ENCODE measurements at regions not wholly inside any gene's neighbourhood (a gene's known extent, or its start where the extent isn't known, plus 50 kb on each side); places are given as distances from the start of the nearest gene placed in this dataset.
A peak's percentile ranks its signal among the peaks of the same experiment; 100 is the strongest.
"Not testable (repeated sequence)": the region's sequence is repeated elsewhere in the genome, so short reads cannot be mapped to it uniquely, and the experiment has no call there.

GRCh38 chr6:15763364-15763763, 100.5 kb upstream of the DTNBP1 start:
- no peak for DNase-seq (ENCODE audit: low read depth, low spot score)
- in situ Hi-C loops (cut with HindIII; ENCODE audit: low pct_unique_long_range_greater_than_20kb, low sequenced_read_pairs) = no loop called here

GRCh38 chr6:15761045-15761502, 98.2 kb upstream of the DTNBP1 start:
- in situ Hi-C loops (cut with HindIII; ENCODE audit: low pct_unique_long_range_greater_than_20kb, low sequenced_read_pairs) = no loop called here
- DNase-seq (ENCODE audit: low read depth, low spot score) = no peak

GRCh38 chr6:15758631-15759215, 95.9 kb upstream of the DTNBP1 start:
- in situ Hi-C loops (cut with HindIII; ENCODE audit: low pct_unique_long_range_greater_than_20kb, low sequenced_read_pairs) = no loop called here
- no peak for DNase-seq (ENCODE audit: low read depth, low spot score)

- DNase-seq (ENCODE audit: low read depth, low spot score) = no peak
- in situ Hi-C loops (cut with HindIII; ENCODE audit: low pct_unique_long_range_greater_than_20kb, low sequenced_read_pairs) = no loop called here
These were observed 92.7 kb upstream of the DTNBP1 start for GRCh38 chr6:15755526-15755925.

DNA sequence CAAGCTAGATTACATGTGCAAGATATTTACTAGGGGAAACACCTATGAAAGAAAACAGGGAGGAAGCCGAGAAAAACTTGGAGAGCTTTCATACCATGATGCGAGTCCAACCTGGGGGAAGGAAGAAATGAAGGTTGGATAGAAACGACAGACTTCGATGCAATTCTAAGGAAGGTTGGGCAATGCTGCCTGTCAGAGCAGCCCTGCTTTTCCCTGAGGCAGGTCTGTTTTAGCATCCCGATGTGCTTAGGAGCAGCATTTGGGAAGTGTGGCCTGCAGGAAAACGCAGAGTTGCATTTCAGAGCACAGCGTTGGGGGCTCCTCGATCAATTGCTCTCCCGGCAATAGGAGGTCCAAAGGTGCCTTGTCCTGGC, 91.9 kb upstream of the DTNBP1 start:
- in situ Hi-C loops (cut with HindIII; ENCODE audit: low pct_unique_long_range_greater_than_20kb, low sequenced_read_pairs) = no loop called here
- DNase-seq (ENCODE audit: low read depth, low spot score) = no peak

DNA sequence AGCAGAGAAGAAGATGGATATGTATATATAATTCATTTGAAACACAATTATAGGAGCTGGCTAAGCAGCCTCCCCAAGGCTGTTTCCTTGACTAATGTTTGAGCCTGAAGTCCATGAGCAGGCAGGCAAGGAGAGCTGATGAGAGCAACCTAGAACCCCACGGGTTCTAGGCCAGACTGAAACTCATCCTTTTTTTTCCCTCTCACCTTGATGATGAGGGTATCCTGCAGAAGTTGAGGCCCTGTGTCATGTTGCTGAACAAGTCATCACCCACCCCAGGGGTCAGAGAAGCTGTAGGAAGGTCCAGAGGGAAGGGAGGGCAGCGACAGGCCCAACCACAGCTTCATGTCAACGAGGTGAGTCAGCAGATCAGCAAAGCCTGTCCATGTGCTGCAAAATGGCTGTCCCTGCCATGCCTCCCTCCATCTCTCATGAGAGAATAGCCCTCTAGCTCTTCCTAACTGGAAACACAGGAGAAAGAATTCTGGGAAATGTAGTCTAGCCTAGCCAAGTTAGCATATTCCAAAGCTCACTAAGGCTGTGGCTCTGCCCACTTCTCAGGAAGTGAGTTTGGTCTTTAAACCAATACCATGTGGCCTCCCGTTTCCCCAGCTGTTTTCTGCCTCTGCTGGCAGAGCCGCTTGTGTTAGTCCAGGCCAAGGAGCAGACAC, 91.3 kb upstream of the DTNBP1 start:
- DNase-seq (ENCODE audit: low read depth, low spot score) = peak; percentile 57
- in situ Hi-C loops (cut with HindIII; ENCODE audit: low pct_unique_long_range_greater_than_20kb, low sequenced_read_pairs) = no loop called here

DNA sequence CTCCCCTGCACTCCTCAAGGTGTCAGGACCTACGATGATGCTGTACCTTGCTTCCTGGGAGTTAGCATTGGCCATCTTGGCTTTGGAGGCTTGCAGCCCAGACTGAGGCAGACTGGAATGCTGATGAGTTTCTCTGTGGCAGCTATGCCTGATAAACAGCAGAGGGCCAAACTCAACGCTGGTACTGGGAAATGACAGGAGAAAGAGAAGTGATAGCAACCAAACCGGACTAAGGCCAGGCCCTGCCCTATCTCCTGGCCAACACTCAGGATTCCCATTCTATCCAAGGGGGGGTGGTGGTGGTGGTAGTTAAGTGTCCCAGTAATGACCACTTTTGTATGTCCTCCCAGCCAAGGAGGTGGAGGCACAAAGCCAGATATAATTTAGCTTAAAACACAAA, 90.0 kb upstream of the DTNBP1 start:
- DNase-seq (ENCODE audit: low read depth, low spot score) = peak; percentile 84
- in situ Hi-C loops (cut with HindIII; ENCODE audit: low pct_unique_long_range_greater_than_20kb, low sequenced_read_pairs) = no loop called here

GRCh38 chr6:15751721-15752350, 89.0 kb upstream of the DTNBP1 start:
- in situ Hi-C loops (cut with HindIII; ENCODE audit: low pct_unique_long_range_greater_than_20kb, low sequenced_read_pairs) = no loop called here

GRCh38 chr6:15748341-15748740, 85.5 kb upstream of the DTNBP1 start:
- in situ Hi-C loops (cut with HindIII; ENCODE audit: low pct_unique_long_range_greater_than_20kb, low sequenced_read_pairs) = no loop called here
- DNase-seq (ENCODE audit: low read depth, low spot score) = no peak

More at GRCh38 chr6:15751721-15752350, 89.0 kb upstream of the DTNBP1 start:
- DNase-seq (ENCODE audit: low read depth, low spot score) = no peak

DNA sequence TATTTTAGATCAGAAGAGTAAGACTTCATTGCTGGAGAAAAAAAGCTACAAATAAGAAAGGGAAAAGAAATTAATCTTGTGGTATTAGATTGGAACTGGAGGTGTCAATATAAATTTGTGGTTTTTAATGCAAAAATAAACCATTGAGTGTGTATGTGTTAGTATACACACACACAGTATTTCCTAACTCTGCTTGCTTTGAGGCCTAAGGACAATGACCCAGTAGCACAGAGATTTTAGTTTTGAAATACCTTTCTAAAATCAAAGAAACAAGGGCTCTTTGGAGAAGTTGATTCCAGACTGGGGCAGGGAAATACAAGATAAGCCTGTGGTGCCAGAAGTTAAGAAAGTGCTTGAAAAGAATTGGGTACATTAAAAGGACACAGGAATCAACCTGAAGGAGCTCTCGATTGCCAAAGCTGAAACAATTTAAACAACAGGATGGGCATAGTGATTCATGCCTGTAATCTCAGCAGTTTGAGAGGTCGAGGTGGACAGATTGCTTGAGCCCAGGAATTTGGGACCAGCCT, 84.6 kb upstream of the DTNBP1 start:
- in situ Hi-C loops (cut with HindIII; ENCODE audit: low pct_unique_long_range_greater_than_20kb, low sequenced_read_pairs) = no loop called here
- no peak for DNase-seq (ENCODE audit: low read depth, low spot score)

- DNase-seq (ENCODE audit: low read depth, low spot score) = no peak
- in situ Hi-C loops (cut with HindIII; ENCODE audit: low pct_unique_long_range_greater_than_20kb, low sequenced_read_pairs) = no loop called here
These were observed 83.0 kb upstream of the DTNBP1 start for GRCh38 chr6:15745781-15746180.

GRCh38 chr6:15744818-15745402, 82.1 kb upstream of the DTNBP1 start:
- in situ Hi-C loops (cut with HindIII; ENCODE audit: low pct_unique_long_range_greater_than_20kb, low sequenced_read_pairs) = no loop called here
- peak; percentile 21 for DNase-seq (ENCODE audit: low read depth, low spot score)

- DNase-seq (ENCODE audit: low read depth, low spot score); in situ Hi-C loops (cut with HindIII; ENCODE audit: low pct_unique_long_range_greater_than_20kb, low sequenced_read_pairs): not testable (repeated sequence)
These were observed 79.2 kb upstream of the DTNBP1 start for GRCh38 chr6:15742013-15742412.

DNA sequence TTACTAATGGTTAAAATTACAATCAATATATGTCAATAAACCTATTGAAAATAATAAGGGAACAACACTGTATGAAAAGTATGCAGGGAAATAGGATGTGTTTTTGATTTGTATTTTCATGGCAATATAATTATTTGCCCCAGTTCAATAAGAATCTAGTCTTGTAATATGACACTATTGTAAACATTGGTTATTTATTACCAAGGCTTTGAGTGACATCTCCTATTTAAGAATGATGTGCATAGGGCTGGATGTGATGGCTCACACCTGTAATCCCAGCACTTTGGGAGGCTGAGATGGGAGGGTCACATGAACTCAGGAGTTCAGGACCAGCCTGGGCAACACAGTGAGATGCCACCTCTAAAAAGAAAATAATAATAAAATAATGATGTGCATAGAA, 78.6 kb upstream of the DTNBP1 start:
- DNase-seq (ENCODE audit: low read depth, low spot score) = no peak
- in situ Hi-C loops (cut with HindIII; ENCODE audit: low pct_unique_long_range_greater_than_20kb, low sequenced_read_pairs) = no loop called here

DNA sequence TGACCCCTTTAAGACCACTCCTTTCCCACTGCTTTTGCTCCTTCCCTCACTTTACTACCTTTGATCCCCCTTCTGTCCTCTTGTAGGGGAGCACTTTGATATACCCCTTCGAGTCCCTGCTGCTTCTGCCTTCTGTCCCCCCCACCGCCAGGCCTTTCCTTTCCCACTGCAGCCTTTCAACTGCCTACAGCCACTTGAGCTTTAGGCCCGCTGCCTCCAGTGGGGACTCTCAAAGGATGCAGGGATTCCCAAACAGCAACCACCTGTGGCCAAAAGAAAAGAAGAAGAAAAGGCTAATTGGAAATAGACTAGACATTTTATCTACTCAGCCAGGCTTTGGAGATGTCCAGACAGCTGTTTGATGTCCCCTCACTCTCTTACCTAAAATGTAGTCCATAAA, 77.0 kb upstream of the DTNBP1 start:
- in situ Hi-C loops (cut with HindIII; ENCODE audit: low pct_unique_long_range_greater_than_20kb, low sequenced_read_pairs) = no loop called here
- DNase-seq (ENCODE audit: low read depth, low spot score) = no peak

- no peak for DNase-seq (ENCODE audit: low read depth, low spot score)
- in situ Hi-C loops (cut with HindIII; ENCODE audit: low pct_unique_long_range_greater_than_20kb, low sequenced_read_pairs) = no loop called here
These were observed 76.5 kb upstream of the DTNBP1 start for GRCh38 chr6:15739353-15739752.

DNA sequence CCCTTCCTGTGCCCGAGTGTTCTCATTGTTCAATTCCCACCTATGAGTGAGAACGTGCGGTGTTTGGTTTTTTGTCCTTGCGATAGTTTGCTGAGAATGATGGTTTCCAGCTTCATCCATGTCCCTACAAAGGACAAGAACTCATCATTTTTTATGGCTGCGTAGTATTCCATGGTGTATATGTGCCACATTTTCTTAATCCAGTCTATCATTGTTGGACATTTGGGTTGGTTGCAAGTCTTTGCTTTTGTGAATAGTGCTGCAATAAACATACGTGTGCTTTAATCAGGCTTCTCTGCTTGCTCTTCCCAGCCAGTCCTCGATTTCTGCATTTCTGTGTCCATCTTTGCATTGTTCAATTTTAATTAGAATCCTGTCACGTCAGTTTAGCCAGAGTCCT, 75.4 kb upstream of the DTNBP1 start:
- in situ Hi-C loops (cut with HindIII; ENCODE audit: low pct_unique_long_range_greater_than_20kb, low sequenced_read_pairs) = not testable (repeated sequence)

DNA sequence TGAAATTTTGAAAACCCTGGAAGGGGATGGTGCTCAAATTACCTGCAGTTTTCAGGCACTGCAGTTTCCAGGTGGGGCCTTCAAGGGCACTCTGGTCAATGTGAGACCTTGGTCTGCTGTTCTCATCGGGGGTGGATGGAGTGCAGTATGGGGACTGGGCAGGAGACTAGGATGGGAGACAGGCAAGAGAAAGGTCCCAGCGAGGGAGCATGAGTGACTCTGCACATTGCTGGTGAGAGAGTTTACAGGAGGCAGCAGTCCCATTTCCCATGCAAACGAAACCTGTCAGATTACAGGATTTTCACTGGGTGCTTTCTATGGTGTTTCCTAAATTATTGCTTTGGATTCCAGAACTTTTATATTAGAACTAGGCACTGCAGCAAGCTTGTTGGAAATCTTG, 73.5 kb upstream of the DTNBP1 start:
- in situ Hi-C loops (cut with HindIII; ENCODE audit: low pct_unique_long_range_greater_than_20kb, low sequenced_read_pairs) = no loop called here
- DNase-seq (ENCODE audit: low read depth, low spot score) = no peak

More for the DNA sequence above, 75.4 kb upstream of the DTNBP1 start:
- DNase-seq (ENCODE audit: low read depth, low spot score) = not testable (repeated sequence)
